ENCODE measurements at regions not wholly inside any gene's neighbourhood (a gene's known extent, or its start where the extent isn't known, plus 50 kb on each side); places are given as distances from the start of the nearest gene placed in this dataset.

GRCh38 chr14:61106271-61106958 lies 125.4 kb downstream of the SLC38A6 start:
- no peak for DNase-seq

GRCh38 chr14:61104358-61104757 lies 123.3 kb downstream of the SLC38A6 start:
- DNase-seq, result no peak

- DNase-seq, result no peak
Measured at GRCh38 chr14:61103541-61104339, 122.7 kb downstream of the SLC38A6 start.

GRCh38 chr14:61102549-61103466 lies 121.8 kb downstream of the SLC38A6 start:
- DNase-seq, result peak; percentile 85

All from NCI-H1092 treated with DMSO at 0.1 percent for 48 hours (cell line).